ENCODE measurements at regions not wholly inside any gene's neighbourhood (a gene's known extent, or its start where the extent isn't known, plus 50 kb on each side); places are given as distances from the start of the nearest gene placed in this dataset. TPM values are rescaled to one million over a fixed set of nuclear protein-coding genes. Genes with fewer than 3 reads are reported as not detected.

DNA sequence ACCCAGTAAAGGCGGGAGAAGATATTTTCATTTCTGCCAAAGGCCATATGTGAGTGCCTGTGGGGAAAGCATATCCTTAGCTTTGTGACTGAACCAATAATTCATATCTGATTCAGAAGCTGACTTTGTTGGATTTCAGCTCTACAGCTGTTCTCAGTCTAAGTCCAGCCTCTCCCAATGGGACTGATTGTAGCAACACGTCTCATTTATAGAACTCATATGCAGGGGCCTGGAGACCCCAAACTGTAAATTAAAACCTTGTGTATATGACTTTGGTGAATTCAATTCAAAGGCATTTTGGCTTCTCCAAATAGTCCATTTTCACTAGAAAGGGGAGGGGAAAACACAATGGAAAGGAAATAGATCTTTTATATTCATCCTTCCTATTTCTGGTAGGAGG lies 250.4 kb upstream of the SORL1-AS1 start:
- DNase-seq (ENCODE audit: low read depth in 2 of 3, low spot score in 2 of 3): no peak

DNA sequence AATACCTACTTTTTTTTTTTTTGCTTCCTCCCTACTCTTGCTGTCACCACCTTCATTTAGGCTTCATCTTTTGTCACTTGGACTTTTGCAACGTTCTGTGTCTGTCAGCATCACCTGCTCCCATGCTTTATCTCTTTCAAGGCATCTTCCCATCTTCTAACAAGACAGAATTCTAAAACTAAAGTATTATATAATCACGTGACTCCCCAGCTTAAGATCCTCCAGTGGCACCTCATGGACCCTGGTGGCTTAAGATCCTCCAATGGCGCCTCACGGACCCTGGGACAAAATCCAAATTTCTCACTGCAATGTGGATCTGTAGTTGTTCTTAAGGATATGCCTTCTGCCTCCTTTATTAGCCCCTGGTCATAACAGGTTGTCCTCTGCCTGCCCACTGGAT lies 248.2 kb upstream of the SORL1-AS1 start:
- DNase-seq (ENCODE audit: low read depth in 2 of 3, low spot score in 2 of 3): no peak

DNA sequence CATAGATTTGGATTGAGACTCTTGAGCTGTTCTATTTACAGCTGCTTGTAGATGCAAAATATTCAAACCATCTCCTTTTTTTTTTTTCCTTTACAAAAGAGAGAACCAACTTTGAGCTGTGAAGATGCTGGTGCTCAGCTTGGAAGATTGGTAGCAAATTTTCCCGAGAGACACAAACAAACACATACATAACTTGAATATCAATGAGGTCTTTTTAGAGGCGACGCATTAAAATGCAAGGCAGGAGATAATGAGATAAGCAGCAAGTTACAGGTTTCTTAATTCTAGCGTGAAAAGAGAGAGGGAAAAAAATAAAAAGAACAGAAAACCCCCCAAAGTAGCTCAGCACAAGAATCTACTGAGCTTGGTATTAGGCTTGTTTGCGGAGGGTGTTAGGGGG lies 247.0 kb upstream of the SORL1-AS1 start:
- no peak for DNase-seq (ENCODE audit: low read depth in 2 of 3, low spot score in 2 of 3)

DNA sequence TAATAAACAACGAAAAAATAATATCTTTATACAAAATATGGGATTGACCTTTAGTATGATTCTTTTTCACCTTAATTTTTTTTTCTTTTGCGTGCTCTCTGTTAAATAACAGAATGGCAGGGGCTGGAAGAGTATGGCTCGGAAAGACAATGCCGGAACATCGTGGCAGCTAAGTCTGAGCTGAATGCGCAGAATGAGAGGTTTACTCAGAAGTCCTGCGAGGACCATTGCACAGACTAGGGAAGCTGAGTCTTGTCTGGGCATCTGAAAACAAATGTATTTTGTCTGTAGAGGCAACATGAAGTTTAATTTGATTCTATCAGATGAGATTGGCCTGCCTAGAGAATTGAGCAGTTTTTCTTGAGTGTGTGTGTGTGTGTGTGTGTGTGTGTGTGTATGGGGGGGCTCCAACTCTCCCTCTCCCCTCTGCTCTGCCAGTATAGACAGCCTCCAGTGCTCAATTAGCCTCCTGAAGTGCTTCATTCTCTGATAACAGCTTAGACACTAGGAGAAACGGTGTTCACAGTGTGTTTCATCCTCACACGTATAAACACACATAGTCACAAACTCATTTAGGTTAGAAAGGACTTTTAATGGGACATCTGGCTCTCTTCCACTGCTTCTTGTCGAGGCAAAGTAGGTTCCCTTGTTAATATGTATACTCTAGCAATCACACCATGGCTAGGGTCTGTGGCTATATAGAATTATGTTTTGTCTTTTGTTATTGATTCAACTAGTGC lies 244.3 kb upstream of the SORL1-AS1 start:
- no peak for DNase-seq (ENCODE audit: low read depth in 2 of 3, low spot score in 2 of 3)

DNA sequence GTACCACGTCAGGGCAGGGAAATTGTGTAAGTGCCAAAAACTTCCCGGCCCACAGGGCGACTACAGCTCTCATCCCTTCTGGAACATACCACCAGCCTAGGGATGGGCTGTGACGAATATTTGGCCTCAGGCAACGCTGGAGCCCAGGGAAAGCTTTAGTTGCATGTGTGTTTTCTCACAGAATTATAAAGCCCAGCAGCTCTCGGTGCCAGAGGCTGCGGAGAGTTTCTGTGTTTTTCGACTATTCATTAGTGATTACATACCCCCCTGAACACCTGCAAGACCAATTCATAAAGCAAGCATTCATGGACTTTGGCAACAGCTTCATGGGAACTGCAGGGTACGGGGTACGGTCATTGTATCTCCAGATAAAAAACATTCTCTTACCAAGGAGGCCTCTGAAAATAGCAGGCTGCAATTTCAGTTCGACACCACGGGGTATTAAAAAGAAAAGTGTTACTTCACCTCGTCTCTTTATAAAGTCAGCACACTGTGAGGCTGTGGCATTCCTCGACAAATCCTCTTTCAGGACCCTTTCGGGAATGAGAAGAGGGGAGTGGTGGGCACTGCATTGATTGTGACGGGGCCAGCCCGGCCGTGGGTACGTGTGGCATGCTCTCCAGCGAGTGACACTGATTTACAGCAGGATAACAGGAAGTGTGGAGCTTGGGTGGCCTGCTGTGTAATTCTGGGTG lies 243.6 kb upstream of the SORL1-AS1 start:
- no peak for DNase-seq (ENCODE audit: low read depth in 2 of 3, low spot score in 2 of 3)

DNA sequence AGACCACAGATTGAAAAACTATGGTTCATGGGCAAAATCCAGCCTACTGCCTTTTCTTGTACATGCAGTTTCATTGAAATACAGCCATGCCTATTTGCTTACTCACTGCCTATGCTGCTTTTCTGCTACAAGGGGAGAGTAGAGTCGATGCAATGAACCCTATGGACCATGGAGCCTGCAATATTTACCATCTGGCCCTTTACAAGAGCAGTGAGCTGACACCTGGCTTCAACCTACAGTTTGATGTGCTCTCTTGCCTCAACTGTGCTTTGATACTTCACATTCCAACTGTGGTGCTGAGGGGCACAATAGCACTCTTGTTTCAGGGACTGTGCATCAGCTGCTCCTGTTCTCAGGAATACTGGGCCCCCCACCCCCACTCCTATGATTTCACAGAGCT lies 239.5 kb upstream of the SORL1-AS1 start:
- DNase-seq (ENCODE audit: low read depth in 2 of 3, low spot score in 2 of 3): no peak

DNA sequence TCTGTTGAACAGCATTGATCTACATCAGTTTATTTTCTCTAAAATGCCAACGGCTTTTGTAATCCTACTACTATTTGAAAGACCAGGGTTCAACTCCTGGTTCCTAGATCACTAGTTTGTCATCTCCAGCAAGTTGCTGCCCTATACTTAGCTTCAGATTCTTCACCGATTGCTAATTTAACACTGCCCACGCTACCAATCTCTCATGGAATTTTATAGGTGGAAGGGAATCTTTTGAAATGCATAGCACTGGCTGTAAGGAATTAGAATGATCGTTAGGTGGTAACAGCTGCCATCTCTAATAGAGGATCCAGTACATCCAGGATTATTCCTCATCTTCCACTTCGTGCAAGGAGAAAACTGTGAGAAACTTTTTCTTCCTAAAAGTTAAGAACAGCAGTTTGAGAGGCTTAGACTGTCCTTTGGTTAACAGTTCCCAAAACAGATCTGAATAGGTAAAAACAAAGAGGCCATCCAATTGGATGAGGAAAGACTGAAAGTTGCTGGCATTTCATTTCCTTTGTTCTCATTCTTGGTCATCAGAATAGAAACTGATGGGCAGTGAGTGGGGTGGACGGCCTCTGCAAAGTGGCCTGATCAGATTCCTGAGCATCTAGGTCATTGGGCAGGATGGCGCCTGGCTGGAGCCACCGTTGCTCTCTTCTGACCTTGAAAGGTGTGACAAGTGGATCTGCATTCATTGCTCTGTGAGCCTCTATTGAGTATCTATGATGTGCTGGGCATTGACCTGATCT lies 236.3 kb upstream of the SORL1-AS1 start:
- DNase-seq (ENCODE audit: low read depth in 2 of 3, low spot score in 2 of 3): no peak

DNA sequence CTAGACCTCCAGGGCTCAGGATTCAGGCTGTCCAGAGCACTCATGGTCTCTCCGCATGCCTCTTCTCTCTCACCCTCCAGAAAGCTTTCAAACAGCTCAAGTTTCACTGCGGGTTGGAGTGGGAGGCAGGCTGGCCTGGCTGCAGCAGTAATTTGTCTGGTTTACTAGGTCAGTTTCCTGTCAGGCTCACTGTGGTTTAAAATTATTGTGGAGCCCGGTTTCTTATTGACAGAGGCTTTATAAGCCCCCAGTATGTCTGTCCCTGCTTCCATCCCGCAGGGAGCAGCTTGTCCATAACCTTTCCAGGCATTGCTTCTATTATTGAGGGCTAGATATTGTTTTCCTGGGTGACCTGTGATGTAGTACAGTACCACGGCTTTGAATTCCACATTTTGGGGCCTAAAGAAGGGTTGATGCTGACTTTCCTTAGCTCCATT lies 235.3 kb upstream of the SORL1-AS1 start:
- DNase-seq (ENCODE audit: low read depth in 2 of 3, low spot score in 2 of 3): peak in 1 of 3 donors; percentile 14

DNA sequence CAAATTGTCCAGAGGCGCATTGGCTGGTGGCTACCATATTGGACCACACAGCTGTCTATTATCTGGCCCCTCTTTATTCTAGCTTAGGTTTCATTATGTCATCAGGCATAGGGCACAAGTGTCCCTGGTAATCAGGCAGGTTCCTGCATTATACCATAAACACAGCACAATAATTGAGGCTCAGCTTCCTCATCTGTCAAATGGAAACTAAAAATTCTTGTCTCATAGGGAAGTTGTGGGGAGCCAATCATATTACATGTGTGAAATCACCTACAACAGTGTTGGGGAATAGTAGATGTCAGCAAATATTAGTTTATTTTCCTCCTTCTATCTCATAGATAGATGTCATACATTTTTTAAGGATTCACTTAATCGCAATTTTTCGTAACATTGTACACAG lies 231.0 kb upstream of the SORL1-AS1 start:
- no peak for DNase-seq (ENCODE audit: low read depth in 2 of 3, low spot score in 2 of 3)

Small RNAs in the stretch of these regions (small RNA-seq; reads per million reads assigned to genes)
- gene RNU6-256P: not detected
